H1 (cell line): ENCODE measurements at regions not wholly inside any gene's neighbourhood (a gene's known extent, or its start where the extent isn't known, plus 50 kb on each side); places are given as distances from the start of the nearest gene placed in this dataset.

Source experiments
- CTCF ChIA-PET: fragments of 300-600 bp; sonication (Branson Sonifier 250); formaldehyde crosslinking; loops from one replicate; lab custom pipeline; 2021; ENCODE audit not compliant: partially characterized antibody; lab: Charles Lee
- POLR2A ChIA-PET: fragments of 300-600 bp; sonication (Branson Sonifier 250); formaldehyde crosslinking; loops from one replicate; lab custom pipeline; 2021; ENCODE audit warnings: inconsistent platforms; ENCODE audit not compliant: partially characterized antibody; lab: Charles Lee
- DNase-seq, 2 experiments: peaks; one replicate each; pipeline versions ENCODE4 v3.0.0 to v3.0.0-alpha.2; 2010 to 2022; ENCODE audit warnings: low spot score in 2 of 2, low read depth in 1 of 2, mixed read lengths in 1 of 2
- FAIRE-seq: peaks from 2 replicates; lab custom pipeline; 2011; peaks lifted over from hg19 to GRCh38; lab: Jason Lieb, UNC
- H2AFZ ChIP-seq: 2 replicates; pipeline ENCODE4 v1.8.1; 2012; ENCODE audit warnings: low read length, inconsistent platforms
- H2AK5ac ChIP-seq: 2 replicates; pipeline ENCODE4 v1.6.1; 2013; ENCODE audit warnings: low read depth, low read length
- H2BK120ac ChIP-seq: replicated peaks from 2 replicates; pipeline ENCODE3; 2013; ENCODE audit warnings: low read depth, low read length, inconsistent platforms
- H2BK12ac ChIP-seq: 2 replicates; pipeline ENCODE4 v1.6.1; 2013; ENCODE audit warnings: low read depth, low read length
- H2BK15ac ChIP-seq: 2 replicates; pipeline ENCODE4 v1.6.1; 2013; ENCODE audit warnings: low read length
- H2BK20ac ChIP-seq: 2 replicates; pipeline ENCODE4 v1.6.1; 2013; ENCODE audit warnings: low read length
- H2BK5ac ChIP-seq: 2 replicates; pipeline ENCODE4 v1.6.1; 2013; ENCODE audit warnings: low read depth, low read length
- H3K14ac ChIP-seq: 2 replicates; pipeline ENCODE4 v1.6.1; 2013; ENCODE audit warnings: inconsistent platforms; ENCODE audit not compliant: insufficient read length
- H3K18ac ChIP-seq: 2 replicates; pipeline ENCODE4 v1.6.1; 2013; ENCODE audit warnings: low read length; ENCODE audit errors: extremely low read depth
- H3K23ac ChIP-seq: 2 replicates; pipeline ENCODE4 v1.6.1; 2013; ENCODE audit warnings: inconsistent platforms; ENCODE audit not compliant: insufficient read length
- H3K23me2 ChIP-seq: 2 replicates; pipeline ENCODE4 v1.6.1; 2013; ENCODE audit warnings: low read depth, low read length
- H3K27ac ChIP-seq: 2 replicates; pipeline ENCODE4 v1.6.1; 2011; ENCODE audit warnings: low read depth, low read length, inconsistent platforms
- H3K27me3 ChIP-seq, 4 experiments: replicated peaks in 1 of 4; 1 replicate in 1 of 4; 2 replicates in 3 of 4; pipeline versions ENCODE4 v1.6.1 to v1.8.1; 2011 to 2013; ENCODE audit warnings: low read length in 3 of 4, mild to moderate bottlenecking in 3 of 4, inconsistent platforms in 2 of 4, mixed read lengths in 2 of 4, moderate library complexity in 1 of 4; ENCODE audit not compliant: control insufficient read depth in 3 of 4, insufficient read depth in 3 of 4; ENCODE audit errors: extremely low read depth in 1 of 4
- H3K36me3 ChIP-seq, 4 experiments: 2 replicates each; pipeline versions ENCODE4 v1.6.1 to v1.8.1; 2011 to 2013; ENCODE audit warnings: mild to moderate bottlenecking in 4 of 4, low read length in 3 of 4, moderate library complexity in 2 of 4, control low read depth in 1 of 4, inconsistent platforms in 1 of 4; ENCODE audit not compliant: insufficient read depth in 4 of 4, control insufficient read depth in 2 of 4
- H3K4ac ChIP-seq: replicated peaks from 2 replicates; pipeline ENCODE3; 2013; ENCODE audit warnings: low read length, low read depth, mixed read lengths, inconsistent platforms; ENCODE audit not compliant: insufficient read length
- H3K4me1 ChIP-seq, 4 experiments: replicated peaks in 1 of 4; 1 replicate in 1 of 4; 2 replicates in 3 of 4; pipeline versions ENCODE4 v1.6.1 to v1.8.1; 2011 to 2013; ENCODE audit warnings: low read length in 3 of 4, inconsistent platforms in 2 of 4, mixed read lengths in 1 of 4; ENCODE audit not compliant: insufficient read depth in 4 of 4, control insufficient read depth in 3 of 4
- H3K4me2 ChIP-seq, 2 experiments: 2 replicates each; pipeline versions ENCODE4 v1.6.1 to v1.8.1; 2011 to 2013; ENCODE audit warnings: low read depth in 2 of 2, low read length in 2 of 2, control low read depth in 1 of 2, inconsistent platforms in 1 of 2, mild to moderate bottlenecking in 1 of 2; ENCODE audit not compliant: insufficient read depth in 1 of 2
- H3K4me3 ChIP-seq, 4 experiments: fragments of 200-600, 300-600 bp in 1 of 4; sonication (generic), shearing (Covaris generic), sonication (Bioruptor Twin) in 1 of 4; 2 replicates each; pipeline versions ENCODE4 v1.5.1 to v1.8.1; 2011 to 2016; ENCODE audit warnings: low read length in 4 of 4, low read depth in 3 of 4, control low read depth in 2 of 4, inconsistent platforms in 2 of 4, mild to moderate bottlenecking in 2 of 4, mixed read lengths in 1 of 4, moderate library complexity in 1 of 4; ENCODE audit not compliant: insufficient read depth in 2 of 4; ENCODE audit errors: extremely low read depth in 1 of 4
- H3K56ac ChIP-seq: replicated peaks from 2 replicates; pipeline ENCODE3; 2013; ENCODE audit warnings: low read depth, mild to moderate bottlenecking, mixed read lengths, low read length, inconsistent platforms; ENCODE audit not compliant: insufficient read length
- H3K79me1 ChIP-seq: 2 replicates; pipeline ENCODE4 v1.6.1; 2013; ENCODE audit warnings: low read depth, low read length, control low read depth
- H3K79me2 ChIP-seq, 2 experiments: 2 replicates each; pipeline versions ENCODE4 v1.6.1 to v1.8.1; 2012 to 2013; ENCODE audit warnings: low read length in 2 of 2, mild to moderate bottlenecking in 2 of 2, inconsistent platforms in 1 of 2; ENCODE audit not compliant: insufficient read depth in 2 of 2, control insufficient read depth in 1 of 2
- H3K9ac ChIP-seq, 4 experiments: replicated peaks in 1 of 4; 1 replicate in 1 of 4; 2 replicates in 3 of 4; pipeline versions ENCODE4 v1.6.1 to v1.8.1; 2011 to 2013; ENCODE audit warnings: low read depth in 3 of 4, low read length in 3 of 4, control low read depth in 2 of 4, mild to moderate bottlenecking in 2 of 4, moderate library complexity in 2 of 4, inconsistent platforms in 1 of 4; ENCODE audit errors: extremely low read depth in 1 of 4
- H3K9me3 ChIP-seq, 2 experiments: 2 replicates each; pipeline versions ENCODE4 v1.6.1 to v1.8.1; 2012 to 2013; ENCODE audit warnings: mild to moderate bottlenecking in 2 of 2, moderate library complexity in 2 of 2, control low read depth in 1 of 2, inconsistent platforms in 1 of 2, low read depth in 1 of 2, low read length in 1 of 2, mixed read lengths in 1 of 2; ENCODE audit not compliant: insufficient read depth in 2 of 2
- H4K20me1 ChIP-seq, 2 experiments: replicated peaks in 1 of 2; 2 replicates each; pipeline versions ENCODE3 to v1.8.1; 2011 to 2013; ENCODE audit warnings: inconsistent platforms in 2 of 2, low read length in 2 of 2, mild to moderate bottlenecking in 1 of 2; ENCODE audit not compliant: insufficient read depth in 2 of 2, control insufficient read depth in 1 of 2
- H4K5ac ChIP-seq: 2 replicates; pipeline ENCODE4 v1.6.1; 2013; ENCODE audit warnings: low read length, low read depth, mixed read lengths, inconsistent platforms; ENCODE audit not compliant: insufficient read length
- H4K8ac ChIP-seq: 2 replicates; pipeline ENCODE4 v1.8.0; 2013; ENCODE audit warnings: mild to moderate bottlenecking, moderate library complexity, low read length, inconsistent platforms; ENCODE audit not compliant: insufficient read depth; ENCODE audit errors: extremely low read depth
- H4K91ac ChIP-seq: replicated peaks from 2 replicates; pipeline ENCODE3; 2013; ENCODE audit warnings: low read length, mixed read lengths, inconsistent platforms; ENCODE audit not compliant: insufficient read length
- BCL11A ChIP-seq, 2 experiments: IDR thresholded peaks; one replicate each; pipeline ENCODE4 v1.6.1; 2011; ENCODE audit warnings: low read depth in 2 of 2, low read length in 2 of 2, mild to moderate bottlenecking in 2 of 2
- HDAC6 ChIP-seq: IDR thresholded peaks from one replicate; pipeline ENCODE4 v1.7.1; 2012; ENCODE audit warnings: low read depth, mild to moderate bottlenecking, inconsistent platforms, low read length, moderate library complexity
- JUND ChIP-seq: IDR thresholded peaks from 2 replicates; pipeline ENCODE4 v1.6.1; 2011; ENCODE audit warnings: mild to moderate bottlenecking, improper control_type of control experiment, low read length
- SRF ChIP-seq: IDR thresholded peaks from 2 replicates; pipeline ENCODE4 v1.6.1; 2011; ENCODE audit warnings: mild to moderate bottlenecking, low read depth, low read length, moderate library complexity
- WGBS, 2 experiments: shearing (Covaris generic) in 1 of 2; methylation state at CpG; one replicate each; pipeline versions ENCODE4 v1.1.6 to v1.1.7; 2013 to 2015; ENCODE audit warnings: low lambda C conversion rate in 2 of 2, mixed read lengths in 2 of 2, inconsistent platforms in 1 of 2, low coverage in 1 of 2, missing lambda C conversion rate in 1 of 2; ENCODE audit not compliant: insufficient replicate concordance in 2 of 2, insufficient coverage in 1 of 2, insufficient read length in 1 of 2; ENCODE audit errors: extremely low coverage in 1 of 2, missing lambda C conversion rate in 1 of 2; 5-methylcytosine and 5-hydroxymethylcytosine counted together

- CTCF ChIA-PET, result no interaction called here
- TF ChIP-seq JUND, result no peak
- TF ChIP-seq SRF, result no peak
- no peak for TF ChIP-seq BCL11A (IDR thresholded peaks at IDR 0.05; ENCODE audit: low read depth in 2 of 2, low read length in 2 of 2)
- no peak for TF ChIP-seq HDAC6
Observed at GRCh38 chr5:125440905-125441304, 694.5 kb upstream of the ZNF608 start.

More at GRCh38 chr5:125440905-125441304, 694.5 kb upstream of the ZNF608 start:
- H3K23me2 ChIP-seq, result no peaks in the 10 kb centered on the region
- H3K9ac ChIP-seq, result no peak overlapping the region
- no peaks in the 10 kb centered on the region for H3K4me1 ChIP-seq
- H3K79me1 ChIP-seq, result no peaks in the 10 kb centered on the region
- H3K4me2 ChIP-seq, result no peak overlapping the region
- no peak overlapping the region for H3K4me3 ChIP-seq
- no peaks in the 10 kb centered on the region for H3K79me2 ChIP-seq
- H3K27me3 ChIP-seq, result no peaks in the 10 kb centered on the region
- H3K27ac ChIP-seq, result no peak overlapping the region
- no peak overlapping the region for H4K8ac ChIP-seq
- H2AK5ac ChIP-seq, result no peak overlapping the region
- no peak overlapping the region for H3K14ac ChIP-seq
- H3K56ac ChIP-seq, result no peak overlapping the region
- no peak overlapping the region for H2BK20ac ChIP-seq
- H2AFZ ChIP-seq, result no peak overlapping the region
- no peaks in the 10 kb centered on the region for H3K9me3 ChIP-seq
- H4K91ac ChIP-seq, result no peak overlapping the region
- POLR2A ChIA-PET, result no interaction called here
- H3K18ac ChIP-seq, result no peak overlapping the region
- H4K20me1 ChIP-seq, result no peaks in the 10 kb centered on the region
- no peak overlapping the region for H3K4ac ChIP-seq
- no peak overlapping the region for H4K5ac ChIP-seq
- DNase-seq (no peak), FAIRE-seq (no peak)
- H2BK5ac ChIP-seq, result no peak overlapping the region
- WGBS, 2 experiments, result 89% methylated on average over 2 of the region's 3 CpGs; no CpG with 5 or more reads in 1 of the 2 experiments
- no peaks in the 10 kb centered on the region for H3K36me3 ChIP-seq
- H2BK15ac ChIP-seq, result no peak overlapping the region
- H3K23ac ChIP-seq, result no peak overlapping the region
- H2BK12ac ChIP-seq, result no peak overlapping the region
- no peak overlapping the region for H2BK120ac ChIP-seq
